Astrocyte (in vitro differentiated cells and primary cell): ENCODE measurements at regions not wholly inside any gene's neighbourhood (a gene's known extent, or its start where the extent isn't known, plus 50 kb on each side); places are given as distances from the start of the nearest gene placed in this dataset.

ENCODE experiments used
- DNase-seq: peaks from one replicate; pipeline ENCODE4 v3.0.0-alpha.2; 2010; ENCODE audit warnings: low read depth
- FAIRE-seq: peaks from 2 replicates; lab custom pipeline; 2011; peaks lifted over from hg19 to GRCh38; lab: Jason Lieb, UNC
- H2AFZ ChIP-seq: 2 replicates; pipeline ENCODE4 v1.6.0; 2012; ENCODE audit warnings: low read depth, low read length, inconsistent platforms
- H3K27ac ChIP-seq: 2 replicates; pipeline ENCODE4 v1.5.1; 2011; ENCODE audit warnings: low read depth, low read length, inconsistent platforms
- H3K27me3 ChIP-seq: 2 replicates; pipeline ENCODE4 v1.6.0; 2011; ENCODE audit warnings: low read length, inconsistent platforms; ENCODE audit not compliant: insufficient read depth
- H3K36me3 ChIP-seq: 2 replicates; pipeline ENCODE4 v1.5.1; 2011; ENCODE audit warnings: low read length, inconsistent platforms; ENCODE audit not compliant: insufficient read depth
- H3K4me1 ChIP-seq: 2 replicates; pipeline ENCODE4 v1.5.1; 2011; ENCODE audit warnings: low read length, inconsistent platforms; ENCODE audit not compliant: insufficient read depth
- H3K4me2 ChIP-seq: 2 replicates; pipeline ENCODE4 v1.6.0; 2012; ENCODE audit warnings: low read length, inconsistent platforms
- H3K4me3 ChIP-seq: 2 replicates; pipeline ENCODE4 v1.5.1; 2011; ENCODE audit warnings: low read depth, mild to moderate bottlenecking, low read length, inconsistent platforms; ENCODE audit not compliant: insufficient read depth
- H3K79me2 ChIP-seq: 2 replicates; pipeline ENCODE4 v1.6.0; 2012; ENCODE audit warnings: mild to moderate bottlenecking, low read length, inconsistent platforms; ENCODE audit not compliant: insufficient read depth
- H3K9ac ChIP-seq: 2 replicates; pipeline ENCODE4 v1.6.0; 2012; ENCODE audit warnings: mild to moderate bottlenecking, low read length, inconsistent platforms
- H3K9me3 ChIP-seq: 2 replicates; pipeline ENCODE4 v1.5.1; 2012; ENCODE audit warnings: low read depth, mild to moderate bottlenecking, low read length, inconsistent platforms; ENCODE audit not compliant: insufficient read depth
- H4K20me1 ChIP-seq: 2 replicates; pipeline ENCODE4 v1.6.0; 2012; ENCODE audit warnings: low read length, inconsistent platforms; ENCODE audit not compliant: insufficient read depth
- H3K27ac Mint-ChIP-seq: one replicate; pipeline ENCODE4 v1.8.0; 2021; ENCODE audit warnings: mild to moderate bottlenecking, mixed read lengths; ENCODE audit not compliant: unreplicated experiment
- H3K27me3 Mint-ChIP-seq: one replicate; pipeline ENCODE4 v1.8.0; 2021; ENCODE audit warnings: low read depth, mixed read lengths; ENCODE audit not compliant: unreplicated experiment
- H3K36me3 Mint-ChIP-seq: one replicate; pipeline ENCODE4 v1.8.0; 2021; ENCODE audit warnings: low read depth, mixed read lengths; ENCODE audit not compliant: unreplicated experiment
- H3K4me1 Mint-ChIP-seq: one replicate; pipeline ENCODE4 v1.8.0; 2021; ENCODE audit warnings: low read depth, mixed read lengths; ENCODE audit not compliant: unreplicated experiment
- H3K4me3 Mint-ChIP-seq: one replicate; pipeline ENCODE4 v1.8.0; 2021; ENCODE audit warnings: mild to moderate bottlenecking, moderate library complexity, mixed read lengths; ENCODE audit not compliant: unreplicated experiment
- H3K9me3 Mint-ChIP-seq: one replicate; pipeline ENCODE4 v1.8.0; 2021; ENCODE audit warnings: mild to moderate bottlenecking, mixed read lengths; ENCODE audit not compliant: unreplicated experiment
- CTCF ChIP-seq: IDR thresholded peaks from 2 replicates; pipeline ENCODE4 v1.5.1; 2011; ENCODE audit warnings: low read depth, mild to moderate bottlenecking, inconsistent platforms, low read length, moderate library complexity; ENCODE audit not compliant: insufficient read depth
- EZH2 ChIP-seq: IDR thresholded peaks from 2 replicates; pipeline ENCODE4 v1.6.1; 2012; ENCODE audit warnings: mild to moderate bottlenecking, low read length, inconsistent platforms; ENCODE audit not compliant: insufficient read depth

- TF ChIP-seq EZH2 (no peak), CTCF (no peak)
- H3K9me3 Mint-ChIP-seq, result peaks cover 9% of the 10 kb centered on the region
- H3K4me3 ChIP-seq, result no peak overlapping the region
- H3K4me1 ChIP-seq, result no peaks in the 10 kb centered on the region
- H4K20me1 ChIP-seq, result no peaks in the 10 kb centered on the region
- H3K27ac Mint-ChIP-seq, result no peak overlapping the region
- H3K9me3 ChIP-seq, result no peaks in the 10 kb centered on the region
- FAIRE-seq (no peak), DNase-seq (no peak)
- no peak overlapping the region for H3K27ac ChIP-seq
- H3K27me3 ChIP-seq, result no peaks in the 10 kb centered on the region
- H3K27me3 Mint-ChIP-seq, result peaks cover 6% of the 10 kb centered on the region
- no peaks in the 10 kb centered on the region for H3K36me3 ChIP-seq
- H3K4me1 Mint-ChIP-seq, result peaks cover 7% of the 10 kb centered on the region
- no peak overlapping the region for H3K4me3 Mint-ChIP-seq
- H2AFZ ChIP-seq, result no peak overlapping the region
- H3K4me2 ChIP-seq, result no peak overlapping the region
- H3K9ac ChIP-seq, result no peak overlapping the region
- no peaks in the 10 kb centered on the region for H3K79me2 ChIP-seq
- no peaks in the 10 kb centered on the region for H3K36me3 Mint-ChIP-seq
Observed at GRCh38 chr6:241336-241865, 50.9 kb upstream of the DUSP22 start.
